Neural cell (in vitro differentiated cells): ENCODE measurements at regions not wholly inside any gene's neighbourhood (a gene's known extent, or its start where the extent isn't known, plus 50 kb on each side); places are given as distances from the start of the nearest gene placed in this dataset.

Experiments used
- H2AFZ ChIP-seq: fragments of 200-600, 300-800 bp; sonication (generic), shearing (Covaris generic); 2 replicates; pipeline ENCODE4 v1.6.0; 2014; ENCODE audit warnings: low read depth, mild to moderate bottlenecking, antibody characterized with exemption, low read length, moderate library complexity
- H3F3A ChIP-seq: fragments of 200-600 bp; shearing (Covaris generic); 2 replicates; pipeline ENCODE4 v1.6.1; 2016; ENCODE audit warnings: mild to moderate bottlenecking, moderate library complexity, mixed read lengths, antibody characterized with exemption, low read length; ENCODE audit not compliant: insufficient read depth, poor library complexity, severe bottlenecking
- H3K27ac ChIP-seq: fragments of 200-600, 300-800 bp; sonication (generic), shearing (Covaris generic); 2 replicates; pipeline ENCODE4 v1.5.1; 2014; ENCODE audit warnings: mild to moderate bottlenecking, low read length, moderate library complexity
- H3K27me3 ChIP-seq: fragments of 300-800, 200-600 bp; sonication (generic), shearing (Covaris generic); 2 replicates; pipeline ENCODE4 v1.6.0; 2014; ENCODE audit warnings: mild to moderate bottlenecking, low read depth, low read length, moderate library complexity; ENCODE audit not compliant: insufficient read depth
- H3K36me3 ChIP-seq: fragments of 300-800, 200-600 bp; sonication (generic), shearing (Covaris generic); 2 replicates; pipeline ENCODE4 v1.5.1; 2014; ENCODE audit warnings: mild to moderate bottlenecking, antibody characterized with exemption, low read length, moderate library complexity; ENCODE audit not compliant: insufficient read depth
- H3K4me2 ChIP-seq: fragments of 300-800, 200-600 bp; sonication (generic), shearing (Covaris generic); 2 replicates; pipeline ENCODE4 v1.6.0; 2014; ENCODE audit warnings: mild to moderate bottlenecking, low read length
- H3K4me3 ChIP-seq: fragments of 300-800, 200-600 bp; sonication (generic), shearing (Covaris generic); 2 replicates; pipeline ENCODE4 v1.5.1; 2014; ENCODE audit warnings: mild to moderate bottlenecking, low read length, moderate library complexity
- H3K79me2 ChIP-seq: fragments of 200-600 bp; shearing (Covaris generic); replicated peaks from 2 replicates; pipeline ENCODE4 v1.6.0; 2014; ENCODE audit warnings: mild to moderate bottlenecking, low read length, moderate library complexity; ENCODE audit not compliant: insufficient read depth
- H3K9ac ChIP-seq: fragments of 300-800, 200-600 bp; sonication (generic), shearing (Covaris generic); 2 replicates; pipeline ENCODE4 v1.6.1; 2016; ENCODE audit warnings: mild to moderate bottlenecking, low read length, mixed read lengths
- H3K9me2 ChIP-seq: fragments of 200-600 bp; shearing (Covaris generic); 2 replicates; pipeline ENCODE4 v1.6.1; 2016; ENCODE audit warnings: mild to moderate bottlenecking, low read length, mixed read lengths; ENCODE audit not compliant: insufficient read depth
- H3K9me3 ChIP-seq: fragments of 200-600, 300-800 bp; sonication (generic), shearing (Covaris generic); 2 replicates; pipeline ENCODE4 v1.6.1; 2016; ENCODE audit warnings: mild to moderate bottlenecking, mixed run types, low read length, moderate library complexity, mixed read lengths
- H4K20me1 ChIP-seq: fragments of 200-600 bp; shearing (Covaris generic); 2 replicates; pipeline ENCODE4 v1.6.1; 2016; ENCODE audit warnings: mild to moderate bottlenecking, mixed run types; ENCODE audit not compliant: insufficient read depth
- CTCF ChIP-seq: fragments of 450-650 bp; IDR thresholded peaks from 2 replicates; pipeline ENCODE4 v1.5.1; 2014; ENCODE audit warnings: antibody characterized with exemption, mild to moderate bottlenecking, moderate library complexity; ENCODE audit not compliant: poor library complexity, severe bottlenecking
- EP300 ChIP-seq: fragments of 450-650 bp; conservative IDR thresholded peaks from 2 replicates; pipeline ENCODE4 v1.6.1; 2014; ENCODE audit warnings: antibody characterized with exemption, mild to moderate bottlenecking, moderate library complexity; ENCODE audit not compliant: poor library complexity, severe bottlenecking
- EZH2 ChIP-seq: fragments of 200-600, 300-800 bp; shearing (Covaris generic), sonication (generic); IDR thresholded peaks from 2 replicates; pipeline ENCODE4 v1.6.1; 2014; ENCODE audit warnings: antibody characterized with exemption, low read length, borderline replicate concordance, mild to moderate bottlenecking; ENCODE audit not compliant: insufficient read depth, poor library complexity, severe bottlenecking
- MXI1 ChIP-seq: fragments of 450-650 bp; conservative IDR thresholded peaks from 2 replicates; pipeline ENCODE4 v1.6.1; 2014; ENCODE audit warnings: antibody characterized with exemption, mild to moderate bottlenecking; ENCODE audit not compliant: poor library complexity, severe bottlenecking
- POLR2AphosphoS5 ChIP-seq: IDR thresholded peaks from 2 replicates; pipeline ENCODE4 v1.6.1; 2012
- RAD21 ChIP-seq: fragments of 450-650 bp; conservative IDR thresholded peaks from 2 replicates; pipeline ENCODE4 v1.6.1; 2014; ENCODE audit warnings: antibody characterized with exemption, mild to moderate bottlenecking, moderate library complexity
- SMC3 ChIP-seq: fragments of 450-650 bp; conservative IDR thresholded peaks from 2 replicates; pipeline ENCODE4 v1.6.1; 2014; ENCODE audit warnings: antibody characterized with exemption, mild to moderate bottlenecking, moderate library complexity; ENCODE audit not compliant: poor library complexity
- TAF1 ChIP-seq: IDR thresholded peaks from 2 replicates; pipeline ENCODE4 v1.6.1; 2012; ENCODE audit warnings: low read depth
- TF ChIP-seq, protein P1 (sequence below): IDR thresholded peaks from 2 replicates; pipeline ENCODE4 v1.6.1; 2012; ENCODE audit warnings: borderline replicate concordance

DNA sequence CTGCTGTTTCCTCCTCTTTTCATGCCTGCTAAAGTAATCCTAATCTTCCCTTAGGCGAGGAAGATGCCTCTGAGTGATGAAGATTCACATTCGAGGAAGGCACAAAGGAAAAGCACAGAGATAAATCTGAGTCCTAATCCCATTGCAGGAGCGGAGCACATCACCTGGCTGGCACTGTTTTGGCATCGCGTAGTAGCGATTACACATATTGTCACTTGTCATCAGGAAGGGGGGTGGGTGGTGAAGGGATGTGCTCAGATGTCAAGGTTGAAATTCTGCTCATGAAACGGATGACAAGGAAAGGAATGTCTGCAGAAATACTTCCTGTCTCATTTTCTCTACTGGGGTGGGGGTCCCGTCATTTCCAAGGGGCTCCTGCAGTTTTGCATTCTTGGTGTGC lies 363.1 kb upstream of the EEF2KMT start:
- Histone ChIP-seq H3K9ac (peak overlapping the region; percentile 16), H3K27ac (peak overlapping the region; percentile 44), H3K4me3 (peak overlapping the region; percentile 39), H3K9me2 (no peaks in the 10 kb centered on the region), H3F3A (no peaks in the 10 kb centered on the region), H3K36me3 (no peaks in the 10 kb centered on the region), H3K79me2 (no peaks in the 10 kb centered on the region), H3K4me2 (peak overlapping the region; percentile 39), H4K20me1 (no peaks in the 10 kb centered on the region), H2AFZ (peak overlapping the region; percentile 12), H3K9me3 (no peaks in the 10 kb centered on the region), H3K27me3 (no peaks in the 10 kb centered on the region)
- TF ChIP-seq RAD21, result no peak
- TF ChIP-seq, protein P1, sequence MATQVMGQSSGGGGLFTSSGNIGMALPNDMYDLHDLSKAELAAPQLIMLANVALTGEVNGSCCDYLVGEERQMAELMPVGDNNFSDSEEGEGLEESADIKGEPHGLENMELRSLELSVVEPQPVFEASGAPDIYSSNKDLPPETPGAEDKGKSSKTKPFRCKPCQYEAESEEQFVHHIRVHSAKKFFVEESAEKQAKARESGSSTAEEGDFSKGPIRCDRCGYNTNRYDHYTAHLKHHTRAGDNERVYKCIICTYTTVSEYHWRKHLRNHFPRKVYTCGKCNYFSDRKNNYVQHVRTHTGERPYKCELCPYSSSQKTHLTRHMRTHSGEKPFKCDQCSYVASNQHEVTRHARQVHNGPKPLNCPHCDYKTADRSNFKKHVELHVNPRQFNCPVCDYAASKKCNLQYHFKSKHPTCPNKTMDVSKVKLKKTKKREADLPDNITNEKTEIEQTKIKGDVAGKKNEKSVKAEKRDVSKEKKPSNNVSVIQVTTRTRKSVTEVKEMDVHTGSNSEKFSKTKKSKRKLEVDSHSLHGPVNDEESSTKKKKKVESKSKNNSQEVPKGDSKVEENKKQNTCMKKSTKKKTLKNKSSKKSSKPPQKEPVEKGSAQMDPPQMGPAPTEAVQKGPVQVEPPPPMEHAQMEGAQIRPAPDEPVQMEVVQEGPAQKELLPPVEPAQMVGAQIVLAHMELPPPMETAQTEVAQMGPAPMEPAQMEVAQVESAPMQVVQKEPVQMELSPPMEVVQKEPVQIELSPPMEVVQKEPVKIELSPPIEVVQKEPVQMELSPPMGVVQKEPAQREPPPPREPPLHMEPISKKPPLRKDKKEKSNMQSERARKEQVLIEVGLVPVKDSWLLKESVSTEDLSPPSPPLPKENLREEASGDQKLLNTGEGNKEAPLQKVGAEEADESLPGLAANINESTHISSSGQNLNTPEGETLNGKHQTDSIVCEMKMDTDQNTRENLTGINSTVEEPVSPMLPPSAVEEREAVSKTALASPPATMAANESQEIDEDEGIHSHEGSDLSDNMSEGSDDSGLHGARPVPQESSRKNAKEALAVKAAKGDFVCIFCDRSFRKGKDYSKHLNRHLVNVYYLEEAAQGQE, result no peak
- no peak for TF ChIP-seq CTCF
- TF ChIP-seq POLR2AphosphoS5, result peak; percentile 66
- no peak for TF ChIP-seq MXI1
- TF ChIP-seq TAF1, result no peak
- TF ChIP-seq EP300, result peak; percentile 67
- TF ChIP-seq EZH2, result no peak

GRCh38 chr16:5459863-5460262 lies 362.3 kb upstream of the EEF2KMT start:
- no peak overlapping the region for H3K4me3 ChIP-seq
- H4K20me1 ChIP-seq, result no peaks in the 10 kb centered on the region
- H3K9me3 ChIP-seq, result no peaks in the 10 kb centered on the region
- no peak overlapping the region for H3K27ac ChIP-seq
- no peak overlapping the region for H2AFZ ChIP-seq
- no peaks in the 10 kb centered on the region for H3F3A ChIP-seq
- H3K79me2 ChIP-seq, result no peaks in the 10 kb centered on the region
- no peaks in the 10 kb centered on the region for H3K36me3 ChIP-seq
- TF ChIP-seq RAD21, result no peak
- no peak for TF ChIP-seq EZH2
- TF ChIP-seq POLR2AphosphoS5, result no peak
- no peak for TF ChIP-seq SMC3
- TF ChIP-seq, protein P1, result no peak
- TF ChIP-seq EP300, result no peak
- no peak for TF ChIP-seq CTCF
- no peak for TF ChIP-seq TAF1
- TF ChIP-seq MXI1, result no peak
- H3K9me2 ChIP-seq, result no peaks in the 10 kb centered on the region
- no peaks in the 10 kb centered on the region for H3K27me3 ChIP-seq
- H3K9ac ChIP-seq, result no peak overlapping the region
- H3K4me2 ChIP-seq, result no peak overlapping the region
